SU-DHL-6 (cell line): ENCODE measurements at regions not wholly inside any gene's neighbourhood (a gene's known extent, or its start where the extent isn't known, plus 50 kb on each side); places are given as distances from the start of the nearest gene placed in this dataset.

Experiments
- H2AFZ ChIP-seq: fragments of 200-600 bp; sonication (generic); 2 replicates; pipeline ENCODE4 v1.6.1; 2014; ENCODE audit warnings: low read depth, mild to moderate bottlenecking, moderate library complexity, mixed read lengths, antibody characterized with exemption, low read length; ENCODE audit not compliant: severe bottlenecking
- H3F3A ChIP-seq: fragments of 200-600 bp; shearing (Covaris generic); 2 replicates; pipeline ENCODE4 v1.6.0; 2016; ENCODE audit warnings: antibody characterized with exemption, mild to moderate bottlenecking; ENCODE audit not compliant: insufficient read depth
- H3K27ac ChIP-seq: fragments of 200-600 bp; sonication (generic); 2 replicates; pipeline ENCODE4 v1.5.1; 2016; ENCODE audit warnings: low read depth, mild to moderate bottlenecking, low read length, moderate library complexity, mixed read lengths
- H3K27me3 ChIP-seq: fragments of 200-600 bp; sonication (generic), shearing (Covaris generic); 2 replicates; pipeline ENCODE4 v1.6.0; 2014; ENCODE audit warnings: mild to moderate bottlenecking, low read length
- H3K36me3 ChIP-seq: fragments of 200-600 bp; sonication (generic); 2 replicates; pipeline ENCODE4 v1.6.1; 2014; ENCODE audit warnings: mild to moderate bottlenecking, low read length, mixed read lengths
- H3K4me2 ChIP-seq: fragments of 300-600, 200-600 bp; shearing (Covaris generic), sonication (generic); 2 replicates; pipeline ENCODE4 v1.6.0; 2014; ENCODE audit warnings: low read length, low read depth, mild to moderate bottlenecking; ENCODE audit not compliant: poor library complexity, severe bottlenecking
- H3K4me3 ChIP-seq: fragments of 200-600 bp; sonication (generic); 2 replicates; pipeline ENCODE4 v1.5.1; 2014; ENCODE audit warnings: antibody characterized with exemption, low read length, mild to moderate bottlenecking, mixed read lengths; ENCODE audit not compliant: insufficient read depth, poor library complexity, severe bottlenecking
- H3K79me2 ChIP-seq: fragments of 200-600 bp; sonication (generic); 2 replicates; pipeline ENCODE4 v1.6.1; 2014; ENCODE audit warnings: mild to moderate bottlenecking, low read length, moderate library complexity; ENCODE audit not compliant: insufficient read depth
- H3K9ac ChIP-seq: fragments of 200-600 bp; sonication (generic); 2 replicates; pipeline ENCODE4 v1.7.0; 2014; ENCODE audit warnings: mild to moderate bottlenecking, low read length
- H3K9me2 ChIP-seq: fragments of 200-600 bp; sonication (generic); replicated peaks from 2 replicates; pipeline ENCODE4 v1.6.1; 2014; ENCODE audit warnings: low read length; ENCODE audit not compliant: insufficient read depth
- H3K9me3 ChIP-seq: fragments of 200-600 bp; sonication (generic); 2 replicates; pipeline ENCODE4 v1.6.1; 2014; ENCODE audit warnings: low read length, mixed read lengths; ENCODE audit not compliant: insufficient read depth
- H4K20me1 ChIP-seq: fragments of 200-600 bp; sonication (generic); 2 replicates; pipeline ENCODE4 v1.6.1; 2014; ENCODE audit warnings: low read depth, mild to moderate bottlenecking, antibody characterized with exemption, low read length, moderate library complexity, mixed read lengths
- EZH2phosphoT487 ChIP-seq: fragments of 200-600 bp; sonication (generic), shearing (Covaris generic); conservative IDR thresholded peaks from 2 replicates; pipeline ENCODE4 v1.6.1; 2018; ENCODE audit warnings: mild to moderate bottlenecking, antibody characterized with exemption, low read length, moderate library complexity, mixed read lengths
- TF ChIP-seq, protein P1 (sequence below): fragments of 200-600 bp; sonication (generic); IDR thresholded peaks from one replicate; pipeline ENCODE4 v1.5.1; 2017; ENCODE audit warnings: antibody characterized with exemption, mild to moderate bottlenecking, low read length, moderate library complexity; ENCODE audit not compliant: insufficient read depth, poor library complexity, severe bottlenecking

DNA sequence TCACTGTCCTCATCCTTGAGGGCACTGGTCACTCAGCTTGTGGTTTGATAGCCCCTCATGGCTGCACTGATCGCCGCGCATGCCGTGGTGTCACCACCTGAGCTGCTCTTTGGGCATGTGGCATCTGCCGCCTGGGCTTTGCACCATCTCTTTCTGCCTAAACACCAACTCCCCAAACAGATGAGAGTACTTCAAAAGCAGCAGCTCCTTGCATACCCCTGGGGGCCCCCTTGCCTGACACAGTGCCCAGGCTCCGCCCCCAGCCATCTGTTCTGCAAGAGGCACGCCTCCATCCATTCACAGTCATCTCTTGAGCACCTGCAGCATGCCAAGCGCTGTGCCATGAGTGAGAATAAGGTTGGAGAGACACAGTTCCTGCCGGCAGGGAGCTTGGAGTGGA, 104.5 kb upstream of the B3GAT1 start:
- H3K36me3 ChIP-seq, result no peaks in the 10 kb centered on the region
- no peak overlapping the region for H3K9ac ChIP-seq
- H2AFZ ChIP-seq, result no peak overlapping the region
- H3K27ac ChIP-seq, result no peak overlapping the region
- no peaks in the 10 kb centered on the region for H3K9me2 ChIP-seq
- H3K27me3 ChIP-seq, result no peaks in the 10 kb centered on the region
- no peak overlapping the region for H3K4me3 ChIP-seq
- no peaks in the 10 kb centered on the region for H3F3A ChIP-seq
- TF ChIP-seq, protein P1, sequence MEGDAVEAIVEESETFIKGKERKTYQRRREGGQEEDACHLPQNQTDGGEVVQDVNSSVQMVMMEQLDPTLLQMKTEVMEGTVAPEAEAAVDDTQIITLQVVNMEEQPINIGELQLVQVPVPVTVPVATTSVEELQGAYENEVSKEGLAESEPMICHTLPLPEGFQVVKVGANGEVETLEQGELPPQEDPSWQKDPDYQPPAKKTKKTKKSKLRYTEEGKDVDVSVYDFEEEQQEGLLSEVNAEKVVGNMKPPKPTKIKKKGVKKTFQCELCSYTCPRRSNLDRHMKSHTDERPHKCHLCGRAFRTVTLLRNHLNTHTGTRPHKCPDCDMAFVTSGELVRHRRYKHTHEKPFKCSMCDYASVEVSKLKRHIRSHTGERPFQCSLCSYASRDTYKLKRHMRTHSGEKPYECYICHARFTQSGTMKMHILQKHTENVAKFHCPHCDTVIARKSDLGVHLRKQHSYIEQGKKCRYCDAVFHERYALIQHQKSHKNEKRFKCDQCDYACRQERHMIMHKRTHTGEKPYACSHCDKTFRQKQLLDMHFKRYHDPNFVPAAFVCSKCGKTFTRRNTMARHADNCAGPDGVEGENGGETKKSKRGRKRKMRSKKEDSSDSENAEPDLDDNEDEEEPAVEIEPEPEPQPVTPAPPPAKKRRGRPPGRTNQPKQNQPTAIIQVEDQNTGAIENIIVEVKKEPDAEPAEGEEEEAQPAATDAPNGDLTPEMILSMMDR, result no peak
- no peaks in the 10 kb centered on the region for H4K20me1 ChIP-seq
- no peaks in the 10 kb centered on the region for H3K9me3 ChIP-seq
- H3K4me2 ChIP-seq, result no peak overlapping the region
- H3K79me2 ChIP-seq, result no peaks in the 10 kb centered on the region

DNA sequence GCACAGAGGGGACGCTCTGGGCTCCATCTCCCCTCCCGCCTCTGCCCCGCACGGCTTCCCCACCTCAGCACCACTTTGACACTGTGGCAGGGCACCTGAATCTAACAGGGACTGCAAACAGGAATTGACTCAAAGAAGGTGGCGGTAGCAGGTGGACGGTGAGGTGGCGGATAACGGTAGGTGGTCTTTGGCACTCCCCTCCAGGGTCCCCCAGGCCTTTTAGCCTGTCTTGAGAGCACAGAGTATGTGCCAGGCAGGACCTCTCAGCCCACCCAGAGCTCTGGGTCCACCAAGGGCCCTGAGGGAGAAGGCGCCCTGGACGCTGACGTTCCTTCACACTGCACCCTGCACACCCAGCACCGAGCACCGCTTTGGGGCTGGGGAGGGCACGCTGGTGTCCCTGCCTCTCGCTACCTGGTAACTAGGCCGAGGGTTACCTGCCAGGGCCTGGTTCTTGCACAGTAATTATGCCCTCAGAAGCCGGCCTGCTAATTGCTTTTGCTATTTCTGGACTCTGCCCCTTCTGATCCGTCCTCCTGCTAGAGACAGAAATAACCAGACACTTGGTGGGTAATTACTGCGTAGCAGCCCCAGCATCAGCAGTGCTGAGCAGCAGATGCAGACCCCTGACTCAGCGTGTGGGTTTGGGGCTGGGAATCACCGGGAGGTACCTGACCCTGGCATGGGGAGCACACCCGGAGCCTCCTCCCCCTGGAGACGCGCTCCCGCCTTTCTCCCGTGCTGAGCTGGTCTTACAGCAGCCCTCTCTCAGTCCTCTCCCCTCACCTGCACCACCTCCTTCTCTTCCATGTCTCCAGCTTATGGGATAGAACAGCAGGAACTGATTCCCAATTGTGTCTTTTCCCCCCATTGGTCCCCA, 103.3 kb upstream of the B3GAT1 start:
- H3K27me3 ChIP-seq, result no peaks in the 10 kb centered on the region
- no peaks in the 10 kb centered on the region for H3K79me2 ChIP-seq
- no peak overlapping the region for H2AFZ ChIP-seq
- no peak overlapping the region for H3K4me3 ChIP-seq
- H4K20me1 ChIP-seq, result no peaks in the 10 kb centered on the region
- H3K27ac ChIP-seq, result no peak overlapping the region
- H3K4me2 ChIP-seq, result no peak overlapping the region
- no peaks in the 10 kb centered on the region for H3K9me2 ChIP-seq
- H3K36me3 ChIP-seq, result no peaks in the 10 kb centered on the region
- TF ChIP-seq, protein P1, result no peak
- TF ChIP-seq EZH2phosphoT487, result no peak
- no peak overlapping the region for H3K9ac ChIP-seq
- H3K9me3 ChIP-seq, result no peaks in the 10 kb centered on the region
- no peaks in the 10 kb centered on the region for H3F3A ChIP-seq

DNA sequence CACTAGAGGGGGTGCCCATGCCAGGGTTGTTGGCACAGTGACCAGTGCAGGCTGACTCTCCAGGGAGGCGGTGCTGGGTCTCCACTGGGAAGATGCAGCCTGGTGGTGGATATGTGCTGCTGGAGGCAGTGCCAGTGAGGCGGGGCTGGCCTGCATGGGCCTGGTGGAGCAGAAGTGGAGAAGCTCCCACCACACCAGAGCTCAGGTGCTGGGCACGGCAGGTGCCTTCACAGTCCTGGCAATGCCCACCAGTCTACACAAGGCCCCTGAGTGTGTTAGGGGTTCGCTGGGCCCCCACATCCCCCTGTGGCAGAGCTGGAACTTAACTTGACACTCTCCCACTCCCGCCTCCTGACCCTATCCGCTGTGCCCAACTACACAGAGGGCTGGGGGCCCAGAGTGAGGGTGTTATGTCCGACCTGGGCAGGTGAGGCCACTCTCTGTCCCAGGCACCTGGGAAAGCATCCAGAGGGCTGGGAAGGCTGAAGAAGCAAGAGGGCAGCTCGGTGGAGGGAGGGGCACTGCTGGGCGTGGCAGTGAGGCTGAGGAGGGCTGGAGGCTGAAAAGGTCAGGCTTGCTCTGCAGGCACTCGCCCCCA, 102.4 kb upstream of the B3GAT1 start:
- H3F3A ChIP-seq, result no peaks in the 10 kb centered on the region
- no peaks in the 10 kb centered on the region for H3K36me3 ChIP-seq
- H2AFZ ChIP-seq, result no peak overlapping the region
- no peaks in the 10 kb centered on the region for H4K20me1 ChIP-seq
- TF ChIP-seq, protein P1, result no peak
- no peak for TF ChIP-seq EZH2phosphoT487
- H3K79me2 ChIP-seq, result no peaks in the 10 kb centered on the region
- no peaks in the 10 kb centered on the region for H3K9me3 ChIP-seq
- no peak overlapping the region for H3K4me3 ChIP-seq
- no peaks in the 10 kb centered on the region for H3K27me3 ChIP-seq
- H3K27ac ChIP-seq, result no peak overlapping the region
- H3K9ac ChIP-seq, result no peak overlapping the region
- H3K9me2 ChIP-seq, result no peaks in the 10 kb centered on the region
- no peak overlapping the region for H3K4me2 ChIP-seq
